Ascending aorta (tissue), 2 donors: ENCODE measurements at regions not wholly inside any gene's neighbourhood (a gene's known extent, or its start where the extent isn't known, plus 50 kb on each side); places are given as distances from the start of the nearest gene placed in this dataset.

ENCODE experiments used
- DNase-seq, 2 donors: peaks; one replicate each; pipeline ENCODE4 v3.0.0-alpha.2; 2019; ENCODE audit warnings: low spot score in 2 of 2
- H3K27ac ChIP-seq, 2 donors: fragments of 200-600 bp; sonication (generic); one replicate each; pipeline ENCODE4 v1.5.1; 2016 to 2017; ENCODE audit warnings: mild to moderate bottlenecking in 1 of 2
- H3K27me3 ChIP-seq: fragments of 200-600 bp; sonication (generic); one replicate; pipeline ENCODE4 v1.5.1; 2017
- H3K36me3 ChIP-seq, 2 donors: fragments of 200-600 bp; sonication (generic); one replicate each; pipeline ENCODE4 v1.5.1; 2016
- H3K4me1 ChIP-seq, 2 donors: fragments of 200-600 bp; sonication (generic); one replicate each; pipeline ENCODE4 v1.5.1; 2016 to 2017; ENCODE audit warnings: mild to moderate bottlenecking in 1 of 2
- H3K4me3 ChIP-seq, 2 donors: fragments of 200-600 bp; sonication (generic); one replicate each; pipeline ENCODE4 v1.5.1; 2016 to 2017; ENCODE audit warnings: mild to moderate bottlenecking in 1 of 2
- H3K9me3 ChIP-seq, 2 donors: fragments of 200-600 bp; sonication (generic); one replicate each; pipeline ENCODE4 v1.5.1; 2016
- CTCF ChIP-seq, 3 experiments: fragments of 200-600 bp in 2 of 3; fragments of 450-650 bp in 1 of 3; sonication (generic) in 2 of 3; IDR thresholded peaks; one replicate each; pipeline ENCODE4 v1.5.1; 2016 to 2019; ENCODE audit warnings: antibody characterized with exemption in 3 of 3, mild to moderate bottlenecking in 1 of 3, moderate library complexity in 1 of 3
- intact Hi-C: fragments of 100-400 bp; cut with DNase I; formaldehyde crosslinking; loops from one replicate; pipeline ENCODE4 v1.15.1; 2023

- H3K27me3 ChIP-seq = no peaks in the 10 kb centered on the region
- no peak for TF ChIP-seq CTCF (IDR thresholded peaks at IDR 0.05)
Observed at GRCh38 chr21:24989516-24989915, 617.8 kb downstream of the MRPL39 start.

GRCh38 chr21:24988941-24989340, 618.3 kb downstream of the MRPL39 start:
- H3K9me3 ChIP-seq = no peaks in the 10 kb centered on the region
- no peaks in the 10 kb centered on the region for H3K27me3 ChIP-seq
- no peak overlapping the region for H3K4me3 ChIP-seq
- no peak for TF ChIP-seq CTCF (IDR thresholded peaks at IDR 0.05)
- H3K4me1 ChIP-seq = no peaks in the 10 kb centered on the region
- no peak for DNase-seq
- intact Hi-C loops = no loop called here
- H3K27ac ChIP-seq = no peak overlapping the region
- no peaks in the 10 kb centered on the region for H3K36me3 ChIP-seq

More at GRCh38 chr21:24989516-24989915, 617.8 kb downstream of the MRPL39 start:
- Histone ChIP-seq H3K4me1 (no peaks in the 10 kb centered on the region), H3K27ac (no peak overlapping the region), H3K36me3 (no peaks in the 10 kb centered on the region), H3K9me3 (no peaks in the 10 kb centered on the region), H3K4me3 (no peak overlapping the region)
- intact Hi-C loops = no loop called here
- no peak for DNase-seq

- no peaks in the 10 kb centered on the region for H3K36me3 ChIP-seq
- H3K27ac ChIP-seq = no peak overlapping the region
- intact Hi-C loops = no loop called here
- H3K9me3 ChIP-seq = no peaks in the 10 kb centered on the region
- DNase-seq = no peak
- TF ChIP-seq CTCF (IDR thresholded peaks at IDR 0.05) = no peak
- H3K27me3 ChIP-seq = no peaks in the 10 kb centered on the region
- no peaks in the 10 kb centered on the region for H3K4me1 ChIP-seq
- H3K4me3 ChIP-seq = no peak overlapping the region
Observed at GRCh38 chr21:24976238-24976637, 631.0 kb downstream of the MRPL39 start.

GRCh38 chr21:24969068-24969467, 638.2 kb downstream of the MRPL39 start:
- Histone ChIP-seq H3K4me3 (no peak overlapping the region), H3K27me3 (no peaks in the 10 kb centered on the region), H3K4me1 (no peaks in the 10 kb centered on the region), H3K36me3 (no peaks in the 10 kb centered on the region), H3K9me3 (no peaks in the 10 kb centered on the region), H3K27ac (no peak overlapping the region)
- intact Hi-C loops = no loop called here
- TF ChIP-seq CTCF (IDR thresholded peaks at IDR 0.05) = no peak
- DNase-seq = no peak

- Histone ChIP-seq H3K27me3 (no peaks in the 10 kb centered on the region), H3K4me1 (no peaks in the 10 kb centered on the region), H3K27ac (no peak overlapping the region), H3K4me3 (no peak overlapping the region), H3K9me3 (no peaks in the 10 kb centered on the region), H3K36me3 (no peaks in the 10 kb centered on the region)
- intact Hi-C loops = no loop called here
- DNase-seq = no peak
- TF ChIP-seq CTCF (IDR thresholded peaks at IDR 0.05) = no peak
Observed at GRCh38 chr21:24955275-24955961, 651.9 kb downstream of the MRPL39 start.

GRCh38 chr21:24948186-24948585, 659.1 kb downstream of the MRPL39 start:
- no peak overlapping the region for H3K4me3 ChIP-seq
- H3K4me1 ChIP-seq = no peaks in the 10 kb centered on the region
- no peak for DNase-seq
- no peak for TF ChIP-seq CTCF (IDR thresholded peaks at IDR 0.05)
- H3K9me3 ChIP-seq = no peaks in the 10 kb centered on the region
- intact Hi-C loops = no loop called here
- H3K36me3 ChIP-seq = no peaks in the 10 kb centered on the region
- no peaks in the 10 kb centered on the region for H3K27me3 ChIP-seq
- no peak overlapping the region for H3K27ac ChIP-seq
